GM23338 (cell line): ENCODE measurements at regions not wholly inside any gene's neighbourhood (a gene's known extent, or its start where the extent isn't known, plus 50 kb on each side); places are given as distances from the start of the nearest gene placed in this dataset.

Source experiments
- CTCF ChIP-seq, 2 experiments: fragments of 200-600 bp in 1 of 2; sonication (generic) in 1 of 2; conservative IDR thresholded peaks; 2 replicates each; pipeline versions ENCODE4 v1.5.1 to v1.6.1; 2016 to 2017; ENCODE audit warnings: antibody characterized with exemption in 2 of 2, low read depth in 2 of 2, mild to moderate bottlenecking in 2 of 2, moderate library complexity in 1 of 2
- ETS1 ChIP-seq: IDR thresholded peaks from 2 replicates; pipeline ENCODE4 v1.6.1; 2016; ENCODE audit warnings: antibody characterized with exemption
- EZH2 ChIP-seq: fragments of 200-600 bp; sonication (generic); IDR thresholded peaks from one replicate; pipeline ENCODE4 v1.8.0; 2017; ENCODE audit warnings: antibody characterized with exemption, mild to moderate bottlenecking, low read depth; ENCODE audit not compliant: unreplicated experiment
- EZH2phosphoT487 ChIP-seq: fragments of 200-600 bp; sonication (generic); IDR thresholded peaks from one replicate; pipeline ENCODE4 v1.8.1; 2018; ENCODE audit warnings: antibody characterized with exemption; ENCODE audit not compliant: unreplicated experiment
- JUNB ChIP-seq: IDR thresholded peaks from one replicate; pipeline ENCODE4 v1.6.1; 2016; ENCODE audit warnings: antibody characterized with exemption; ENCODE audit not compliant: unreplicated experiment
- NANOG ChIP-seq: IDR thresholded peaks from 2 replicates; pipeline ENCODE4 v1.6.1; 2016; ENCODE audit warnings: antibody characterized with exemption, borderline replicate concordance
- ZNF331 ChIP-seq: fragments of 250-450 bp; sonication (Bioruptor Pico); IDR thresholded peaks from 2 replicates; pipeline ENCODE4 v1.5.0; 2020; ENCODE audit warnings: low read depth, mild to moderate bottlenecking, moderate library complexity

- no peak for TF ChIP-seq ETS1
- no peak for TF ChIP-seq CTCF (conservative IDR thresholded peaks at IDR 0.05; ENCODE audit: low read depth in 2 of 2)
- TF ChIP-seq EZH2, result no peak
- no peak for TF ChIP-seq ZNF331
- TF ChIP-seq EZH2phosphoT487, result no peak
- TF ChIP-seq NANOG, result no peak
- no peak for TF ChIP-seq JUNB
Observed at GRCh38 chr3:73745526-73746191, 120.9 kb upstream of the PDZRN3 start.
